ENCODE measurements at regions not wholly inside any gene's neighbourhood (a gene's known extent, or its start where the extent isn't known, plus 50 kb on each side); places are given as distances from the start of the nearest gene placed in this dataset.
"Not testable (repeated sequence)": the region's sequence is repeated elsewhere in the genome, so short reads cannot be mapped to it uniquely, and the experiment has no call there.

- Histone ChIP-seq H3K4me3 (ENCODE audit: low read depth, low read length) (no peak overlapping the region), H3K27me3 (replicated peaks) (no peaks in the 10 kb centered on the region), H3K27ac (no peak overlapping the region), H3K36me3 (replicated peaks) (no peaks in the 10 kb centered on the region)
- in situ Hi-C loops (cut with HindIII; ENCODE audit: low pct_ligation_motif_present, low sequenced_read_pairs) = no loop called here
- TF ChIP-seq CTCF (IDR thresholded peaks at IDR 0.05; ENCODE audit: low read depth, low read length, missing control alignments) = no peak
- DNase-seq = no peak
Observed at GRCh38 chr9:118674942-118675341, 694.3 kb downstream of the BRINP1 start.

GRCh38 chr9:118677936-118678653, 691.1 kb downstream of the BRINP1 start:
- H3K27me3 ChIP-seq (replicated peaks); H3K36me3 ChIP-seq (replicated peaks); H3K27ac ChIP-seq; in situ Hi-C loops (cut with HindIII; ENCODE audit: low pct_ligation_motif_present, low sequenced_read_pairs); H3K4me3 ChIP-seq (ENCODE audit: low read depth, low read length); DNase-seq: not testable (repeated sequence)

GRCh38 chr9:118686959-118687358, 682.3 kb downstream of the BRINP1 start:
- Histone ChIP-seq H3K27ac (no peak overlapping the region), H3K27me3 (replicated peaks) (no peaks in the 10 kb centered on the region), H3K4me3 (ENCODE audit: low read depth, low read length) (no peak overlapping the region), H3K36me3 (replicated peaks) (no peaks in the 10 kb centered on the region)
- no peak for TF ChIP-seq CTCF (IDR thresholded peaks at IDR 0.05; ENCODE audit: low read depth, low read length, missing control alignments)
- in situ Hi-C loops (cut with HindIII; ENCODE audit: low pct_ligation_motif_present, low sequenced_read_pairs) = no loop called here
- no peak for DNase-seq

GRCh38 chr9:118689280-118689679, 680.0 kb downstream of the BRINP1 start:
- TF ChIP-seq CTCF (IDR thresholded peaks at IDR 0.05; ENCODE audit: low read depth, low read length, missing control alignments) = no peak
- in situ Hi-C loops (cut with HindIII; ENCODE audit: low pct_ligation_motif_present, low sequenced_read_pairs) = no loop called here
- no peaks in the 10 kb centered on the region for H3K27me3 ChIP-seq (replicated peaks)
- no peaks in the 10 kb centered on the region for H3K36me3 ChIP-seq (replicated peaks)
- no peak for DNase-seq
- H3K4me3 ChIP-seq (ENCODE audit: low read depth, low read length) = no peak overlapping the region
- H3K27ac ChIP-seq = no peak overlapping the region

GRCh38 chr9:118692613-118693012, 676.6 kb downstream of the BRINP1 start:
- Histone ChIP-seq H3K36me3 (replicated peaks) (no peaks in the 10 kb centered on the region), H3K27ac (no peak overlapping the region), H3K27me3 (replicated peaks) (no peaks in the 10 kb centered on the region), H3K4me3 (ENCODE audit: low read depth, low read length) (no peak overlapping the region)
- DNase-seq = no peak
- in situ Hi-C loops (cut with HindIII; ENCODE audit: low pct_ligation_motif_present, low sequenced_read_pairs) = no loop called here
- no peak for TF ChIP-seq CTCF (IDR thresholded peaks at IDR 0.05; ENCODE audit: low read depth, low read length, missing control alignments)

- Histone ChIP-seq H3K4me3 (ENCODE audit: low read depth, low read length) (no peak overlapping the region), H3K27me3 (replicated peaks) (no peaks in the 10 kb centered on the region), H3K36me3 (replicated peaks) (no peaks in the 10 kb centered on the region), H3K27ac (no peak overlapping the region)
- TF ChIP-seq CTCF (IDR thresholded peaks at IDR 0.05; ENCODE audit: low read depth, low read length, missing control alignments) = no peak
- no peak for DNase-seq
- in situ Hi-C loops (cut with HindIII; ENCODE audit: low pct_ligation_motif_present, low sequenced_read_pairs) = no loop called here
Observed at GRCh38 chr9:118693645-118694044, 675.6 kb downstream of the BRINP1 start.

- in situ Hi-C loops (cut with HindIII; ENCODE audit: low pct_ligation_motif_present, low sequenced_read_pairs); DNase-seq; H3K4me3 ChIP-seq (ENCODE audit: low read depth, low read length); H3K27ac ChIP-seq; H3K36me3 ChIP-seq (replicated peaks); H3K27me3 ChIP-seq (replicated peaks): not testable (repeated sequence)
Observed at GRCh38 chr9:118695249-118695648, 674.0 kb downstream of the BRINP1 start.
